ENCODE measurements at regions not wholly inside any gene's neighbourhood (a gene's known extent, or its start where the extent isn't known, plus 50 kb on each side); places are given as distances from the start of the nearest gene placed in this dataset.

DNA sequence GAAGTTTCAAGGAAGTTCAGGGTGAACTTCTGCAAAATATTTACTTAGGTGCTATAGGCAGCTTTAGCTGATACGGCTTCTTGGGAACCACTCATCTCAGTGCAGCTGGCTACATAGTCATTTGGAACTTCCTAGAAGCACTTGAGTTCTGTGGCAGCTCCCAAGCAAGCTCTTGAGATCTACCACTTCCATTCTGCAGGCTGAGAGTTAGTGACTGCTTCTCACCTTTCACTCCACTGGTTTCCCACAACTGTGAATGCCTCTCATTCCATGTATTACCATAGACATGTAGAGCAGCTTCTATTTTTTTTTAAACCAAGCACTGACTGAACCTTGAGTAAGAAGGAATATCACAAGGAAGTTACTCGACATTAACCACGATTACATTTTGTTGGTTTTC, 994.1 kb upstream of the ACVR2A start:
- H3K4me3 ChIP-seq (ENCODE audit: low read depth, low read length) = no peak overlapping the region
- DNase-seq (ENCODE audit: low read depth) = no peak
- TF ChIP-seq, protein P1, sequence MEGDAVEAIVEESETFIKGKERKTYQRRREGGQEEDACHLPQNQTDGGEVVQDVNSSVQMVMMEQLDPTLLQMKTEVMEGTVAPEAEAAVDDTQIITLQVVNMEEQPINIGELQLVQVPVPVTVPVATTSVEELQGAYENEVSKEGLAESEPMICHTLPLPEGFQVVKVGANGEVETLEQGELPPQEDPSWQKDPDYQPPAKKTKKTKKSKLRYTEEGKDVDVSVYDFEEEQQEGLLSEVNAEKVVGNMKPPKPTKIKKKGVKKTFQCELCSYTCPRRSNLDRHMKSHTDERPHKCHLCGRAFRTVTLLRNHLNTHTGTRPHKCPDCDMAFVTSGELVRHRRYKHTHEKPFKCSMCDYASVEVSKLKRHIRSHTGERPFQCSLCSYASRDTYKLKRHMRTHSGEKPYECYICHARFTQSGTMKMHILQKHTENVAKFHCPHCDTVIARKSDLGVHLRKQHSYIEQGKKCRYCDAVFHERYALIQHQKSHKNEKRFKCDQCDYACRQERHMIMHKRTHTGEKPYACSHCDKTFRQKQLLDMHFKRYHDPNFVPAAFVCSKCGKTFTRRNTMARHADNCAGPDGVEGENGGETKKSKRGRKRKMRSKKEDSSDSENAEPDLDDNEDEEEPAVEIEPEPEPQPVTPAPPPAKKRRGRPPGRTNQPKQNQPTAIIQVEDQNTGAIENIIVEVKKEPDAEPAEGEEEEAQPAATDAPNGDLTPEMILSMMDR (IDR thresholded peaks at IDR 0.05; ENCODE audit: low read depth, low read length, missing control alignments) = no peak

DNA sequence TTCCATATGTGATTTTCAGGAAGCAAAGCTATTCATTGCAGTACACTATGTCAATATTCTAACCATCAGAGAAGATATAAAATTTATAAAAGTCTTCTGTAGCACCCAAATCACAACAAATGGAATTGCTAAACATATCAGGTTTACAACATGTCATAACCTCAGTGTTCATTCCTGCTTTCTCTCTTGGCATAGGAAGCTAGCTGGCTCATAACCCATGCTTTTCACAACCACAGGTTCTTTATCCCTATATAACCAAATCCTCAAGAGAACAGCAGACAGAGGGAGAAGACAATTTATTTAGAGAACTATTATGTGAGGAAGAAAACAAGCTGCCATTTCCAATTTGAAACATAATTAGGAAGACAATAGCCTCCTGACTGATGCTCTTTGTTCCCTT, 997.0 kb upstream of the ACVR2A start:
- DNase-seq (ENCODE audit: low read depth) = no peak
- no peak overlapping the region for H3K4me3 ChIP-seq (ENCODE audit: low read depth, low read length)
- TF ChIP-seq, protein P1 (IDR thresholded peaks at IDR 0.05; ENCODE audit: low read depth, low read length, missing control alignments) = no peak

DNA sequence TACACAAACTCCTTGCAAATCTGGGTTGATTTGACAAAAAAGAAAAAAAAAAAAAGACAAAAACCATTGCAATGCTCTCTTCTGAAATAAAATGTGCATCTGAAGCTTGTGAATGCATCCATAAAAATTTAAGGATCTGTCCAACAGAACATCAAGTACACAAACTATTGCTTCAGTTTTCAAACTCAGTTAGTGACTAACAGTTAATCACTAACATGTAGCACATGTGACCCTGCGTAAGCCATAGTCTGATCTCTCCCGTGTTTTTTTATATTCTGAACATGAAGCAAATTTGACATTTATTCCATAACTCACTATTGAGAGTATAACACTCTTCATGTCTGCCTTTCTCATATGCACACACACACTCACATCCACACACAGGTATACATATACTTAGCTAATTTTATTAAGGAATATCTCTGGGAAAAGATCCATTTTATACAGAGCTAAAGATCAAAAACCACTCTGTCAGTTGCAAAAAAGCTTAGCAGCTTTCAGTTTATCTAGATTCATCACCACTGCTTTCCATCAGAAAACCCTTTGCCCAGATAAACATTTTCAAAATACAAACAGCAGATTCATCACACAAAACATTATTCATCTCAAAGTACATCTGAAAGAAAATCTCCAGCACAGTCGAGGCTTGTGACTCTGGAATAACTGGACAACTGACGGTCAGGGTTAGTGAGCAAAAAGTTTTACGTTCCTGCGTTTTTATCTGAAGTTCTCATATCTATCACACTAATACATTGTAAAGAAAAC, 1000.4 kb upstream of the ACVR2A start:
- H3K4me3 ChIP-seq (ENCODE audit: low read depth, low read length) = no peak overlapping the region
- no peak for DNase-seq (ENCODE audit: low read depth)
- TF ChIP-seq, protein P1 (IDR thresholded peaks at IDR 0.05; ENCODE audit: low read depth, low read length, missing control alignments) = no peak

DNA sequence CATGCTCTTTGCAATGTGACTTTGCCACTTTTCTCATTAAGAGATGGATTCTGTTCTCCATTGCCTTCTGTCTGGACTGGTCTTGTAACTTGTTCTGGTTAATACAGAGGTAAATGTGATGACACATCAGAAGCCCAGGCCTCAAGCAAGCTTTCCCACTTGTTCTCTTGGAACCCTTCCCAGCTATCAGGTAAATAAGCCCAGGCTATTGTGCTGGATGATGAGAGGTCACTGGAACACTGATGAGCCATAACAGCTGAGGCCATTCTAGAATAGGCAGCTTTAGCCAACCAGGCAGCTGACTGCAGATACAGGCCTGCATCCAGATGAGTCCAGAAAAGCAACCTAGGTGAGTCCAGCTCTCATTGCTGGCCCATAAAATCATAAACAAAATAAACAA, 1007.0 kb upstream of the ACVR2A start:
- no peak for DNase-seq (ENCODE audit: low read depth)
- TF ChIP-seq, protein P1 (IDR thresholded peaks at IDR 0.05; ENCODE audit: low read depth, low read length, missing control alignments) = no peak

DNA sequence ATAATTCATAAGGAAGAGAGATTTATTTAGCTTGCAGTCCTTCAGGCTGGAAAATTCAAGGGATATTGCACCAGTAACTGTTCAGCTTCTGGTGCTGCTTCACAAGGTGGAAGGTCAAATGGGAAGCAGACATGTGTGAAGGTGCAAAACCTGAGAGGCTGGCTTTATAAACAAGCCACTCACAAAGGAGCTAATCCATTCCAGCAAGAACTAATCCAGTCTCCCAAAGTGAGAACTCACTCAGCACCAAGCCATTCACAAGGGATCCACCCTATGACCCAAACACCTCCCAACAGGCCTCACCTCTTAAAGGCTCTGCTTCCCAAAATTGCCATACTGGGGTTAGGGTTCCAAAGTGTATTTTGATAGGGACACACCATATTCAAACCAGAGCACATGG, 1018.4 kb upstream of the ACVR2A start:
- H3K4me3 ChIP-seq (ENCODE audit: low read depth, low read length) = no peak overlapping the region
- DNase-seq (ENCODE audit: low read depth) = no peak
- TF ChIP-seq, protein P1 (IDR thresholded peaks at IDR 0.05; ENCODE audit: low read depth, low read length, missing control alignments) = no peak

More for the DNA sequence above, 1007.0 kb upstream of the ACVR2A start:
- no peak overlapping the region for H3K4me3 ChIP-seq (ENCODE audit: low read depth, low read length)

DNA sequence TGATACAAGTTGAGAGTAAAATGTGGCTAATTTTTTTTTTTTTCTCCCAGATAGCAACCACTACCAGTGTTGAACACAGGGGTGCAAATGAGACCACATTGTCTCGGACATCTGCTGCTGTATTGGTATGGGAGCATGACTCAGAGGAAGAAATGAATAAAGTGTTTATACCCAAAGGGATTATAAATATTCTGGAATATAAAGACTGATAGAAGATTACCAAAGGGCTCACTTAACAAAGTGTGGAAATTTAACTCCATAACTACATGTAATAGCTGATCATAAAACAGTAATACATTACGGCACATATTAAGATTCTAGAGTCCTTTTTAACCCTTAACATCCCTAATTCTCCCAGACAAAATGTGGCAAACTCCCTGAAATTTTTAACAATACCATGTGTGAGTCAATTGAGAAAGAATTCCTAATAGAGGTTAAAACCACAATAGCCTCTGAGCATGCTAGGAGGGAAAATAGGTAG, 1023.0 kb upstream of the ACVR2A start:
- no peak overlapping the region for H3K4me3 ChIP-seq (ENCODE audit: low read depth, low read length)
- DNase-seq (ENCODE audit: low read depth) = no peak
- TF ChIP-seq, protein P1 (IDR thresholded peaks at IDR 0.05; ENCODE audit: low read depth, low read length, missing control alignments) = no peak

DNA sequence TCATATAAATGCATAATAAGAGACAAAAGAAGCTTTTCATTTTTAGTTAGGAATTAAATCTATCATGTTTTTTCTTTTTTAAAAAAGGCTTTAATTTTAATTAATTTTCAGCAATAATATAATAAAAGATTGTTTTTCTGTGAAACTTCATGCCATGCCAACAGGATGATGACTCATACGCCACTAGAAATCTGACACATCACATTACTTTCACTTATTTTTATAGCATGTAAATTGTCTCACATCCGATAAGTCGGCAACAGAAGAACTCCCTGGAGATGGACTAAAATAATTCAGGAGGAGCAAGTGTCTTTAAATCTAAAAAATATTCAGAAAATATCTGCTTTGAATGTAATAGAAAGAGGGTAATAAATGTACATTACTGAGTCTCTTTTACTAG, 1024.2 kb upstream of the ACVR2A start:
- no peak overlapping the region for H3K4me3 ChIP-seq (ENCODE audit: low read depth, low read length)
- DNase-seq (ENCODE audit: low read depth) = no peak
- TF ChIP-seq, protein P1 (IDR thresholded peaks at IDR 0.05; ENCODE audit: low read depth, low read length, missing control alignments) = no peak

Measured in GM12864 (cell line).